LNCaP clone FGC (cell line): ENCODE measurements at regions not wholly inside any gene's neighbourhood (a gene's known extent, or its start where the extent isn't known, plus 50 kb on each side); places are given as distances from the start of the nearest gene placed in this dataset.

Experiments used
- DNase-seq: peaks from one replicate; pipeline ENCODE4 v3.0.0-alpha.2; 2011; ENCODE audit warnings: low read depth
- H3K4me3 ChIP-seq: 2 replicates; pipeline ENCODE4 v1.5.1; 2011; ENCODE audit warnings: mild to moderate bottlenecking, low read depth, low read length, control low read depth
- CTCF ChIP-seq: IDR thresholded peaks from 2 replicates; pipeline ENCODE4 v1.5.1; 2012; ENCODE audit warnings: mild to moderate bottlenecking; ENCODE audit not compliant: control insufficient read depth, insufficient read depth; ENCODE audit errors: extremely low read depth

DNA sequence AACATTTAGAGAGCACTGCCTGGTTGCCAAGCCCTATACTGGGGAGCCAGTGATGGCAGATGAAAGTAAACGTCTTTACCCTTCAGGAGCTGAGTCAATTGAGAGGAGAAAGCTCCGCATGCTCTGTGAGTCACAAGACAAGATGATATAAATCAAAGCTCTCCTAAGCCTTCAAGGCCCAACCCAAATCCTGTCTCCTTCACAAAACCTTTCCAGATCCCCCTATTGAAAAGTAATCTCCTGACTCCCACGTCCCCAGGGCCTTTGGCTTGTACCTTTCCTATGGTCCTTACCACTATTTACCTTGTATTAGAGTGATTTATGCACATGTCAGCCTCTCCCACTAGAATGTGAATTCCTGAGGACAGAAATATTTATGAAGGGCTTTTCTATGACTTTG is 230.1 kb upstream of the TENM4 start:
- TF ChIP-seq CTCF = no peak
- DNase-seq = no peak
- no peak overlapping the region for H3K4me3 ChIP-seq

GRCh38 chr11:79668575-79668974 is 227.7 kb upstream of the TENM4 start:
- TF ChIP-seq CTCF = no peak
- no peak for DNase-seq
- no peak overlapping the region for H3K4me3 ChIP-seq

DNA sequence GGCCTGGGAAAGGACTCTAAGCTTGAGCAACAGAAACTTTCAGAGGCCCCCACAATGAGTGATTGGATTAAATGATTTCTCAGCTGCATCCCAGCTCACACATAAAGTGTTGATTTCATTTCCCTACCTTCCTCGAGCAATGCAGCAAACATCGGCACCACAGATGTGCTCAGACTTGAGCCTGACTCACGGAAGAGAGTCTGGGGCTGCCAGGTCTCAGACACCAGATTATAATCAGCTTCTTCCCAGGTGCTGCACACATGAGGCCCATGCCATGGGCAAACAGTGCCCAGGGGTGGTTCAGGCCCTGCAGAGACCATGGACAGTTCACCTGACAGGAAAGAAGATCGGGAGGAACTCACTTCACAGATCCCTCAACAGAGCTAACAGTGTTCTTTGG is 226.6 kb upstream of the TENM4 start:
- TF ChIP-seq CTCF = no peak
- DNase-seq = no peak
- no peak overlapping the region for H3K4me3 ChIP-seq

GRCh38 chr11:79663017-79663416 is 222.2 kb upstream of the TENM4 start:
- H3K4me3 ChIP-seq = no peak overlapping the region
- no peak for TF ChIP-seq CTCF
- no peak for DNase-seq

DNA sequence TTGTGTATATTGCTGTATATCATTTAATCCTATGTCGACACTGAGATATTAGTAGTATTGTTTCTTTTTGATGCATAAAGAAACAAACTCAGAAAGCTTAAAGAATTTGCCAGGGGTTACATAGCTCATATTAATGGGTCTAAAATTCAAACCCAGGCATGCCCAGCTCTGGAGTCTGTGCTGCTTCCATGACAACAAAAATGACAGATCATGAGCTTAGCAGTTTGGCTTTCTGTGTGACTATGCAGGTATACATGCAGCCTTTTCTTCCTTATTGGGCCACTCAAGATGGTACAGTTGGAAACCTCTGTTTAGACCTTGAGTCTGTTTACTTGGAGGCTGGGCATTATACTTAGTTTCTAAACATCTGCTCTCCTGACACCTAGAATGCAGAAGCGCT is 220.5 kb upstream of the TENM4 start:
- no peak overlapping the region for H3K4me3 ChIP-seq
- DNase-seq = no peak
- no peak for TF ChIP-seq CTCF

DNA sequence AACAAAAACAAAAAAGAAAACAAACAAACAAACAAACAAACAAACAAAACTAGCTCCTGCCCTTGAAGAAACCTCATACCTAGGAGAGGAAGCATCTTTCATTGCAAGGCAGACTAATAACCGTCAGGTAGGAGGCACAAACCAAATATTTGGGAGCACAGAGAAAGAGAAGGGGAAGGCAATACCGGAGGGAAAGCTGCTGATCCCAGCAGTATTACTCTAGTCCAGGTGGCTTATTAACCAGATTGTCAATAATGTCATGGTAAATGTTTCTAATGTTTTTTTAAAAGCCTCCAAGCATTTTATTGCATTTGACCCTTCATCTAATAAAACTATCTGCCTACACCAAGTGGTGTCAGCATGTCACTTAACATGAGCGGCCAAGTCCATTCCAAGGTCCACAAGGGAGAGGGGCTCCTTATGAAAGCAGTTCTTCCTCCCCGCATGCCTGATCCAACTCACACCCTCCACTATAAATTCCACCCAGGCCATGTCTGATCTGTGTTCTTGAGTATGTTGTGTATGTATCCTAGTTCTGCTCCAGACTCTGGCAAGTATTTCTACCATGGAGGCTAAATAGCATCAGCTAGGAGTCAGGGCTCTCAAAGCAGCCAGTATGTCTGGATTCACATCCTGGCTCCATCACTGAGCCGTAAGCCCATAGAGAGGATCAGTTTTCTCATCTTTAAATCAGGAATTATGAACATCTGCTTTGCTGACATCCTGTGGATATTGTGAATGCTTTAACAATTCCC is 208.1 kb upstream of the TENM4 start:
- no peak for TF ChIP-seq CTCF
- no peak for DNase-seq
- no peak overlapping the region for H3K4me3 ChIP-seq

DNA sequence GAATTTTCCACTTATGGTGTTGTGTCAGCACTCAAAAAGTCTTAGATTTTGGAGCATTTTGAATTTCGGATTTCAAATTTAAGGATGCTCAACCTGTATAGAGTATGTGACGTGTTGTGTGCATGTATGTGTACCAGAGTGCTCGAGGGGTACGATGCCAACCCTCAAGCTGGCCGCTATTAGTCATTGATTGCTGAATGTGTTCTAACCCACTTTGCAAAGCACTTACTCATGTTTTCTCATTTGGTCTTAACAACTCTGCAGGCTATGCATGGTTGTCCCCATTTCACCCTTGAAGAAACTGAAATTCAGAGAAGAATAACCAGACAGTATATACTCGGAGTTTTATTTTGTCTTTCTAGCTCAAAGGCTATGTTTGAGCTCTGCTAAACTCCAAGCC is 196.4 kb upstream of the TENM4 start:
- TF ChIP-seq CTCF = no peak
- no peak overlapping the region for H3K4me3 ChIP-seq

More for the DNA sequence above, 196.4 kb upstream of the TENM4 start:
- DNase-seq = no peak
